ENCODE measurements at regions not wholly inside any gene's neighbourhood (a gene's known extent, or its start where the extent isn't known, plus 50 kb on each side); places are given as distances from the start of the nearest gene placed in this dataset.

DNA sequence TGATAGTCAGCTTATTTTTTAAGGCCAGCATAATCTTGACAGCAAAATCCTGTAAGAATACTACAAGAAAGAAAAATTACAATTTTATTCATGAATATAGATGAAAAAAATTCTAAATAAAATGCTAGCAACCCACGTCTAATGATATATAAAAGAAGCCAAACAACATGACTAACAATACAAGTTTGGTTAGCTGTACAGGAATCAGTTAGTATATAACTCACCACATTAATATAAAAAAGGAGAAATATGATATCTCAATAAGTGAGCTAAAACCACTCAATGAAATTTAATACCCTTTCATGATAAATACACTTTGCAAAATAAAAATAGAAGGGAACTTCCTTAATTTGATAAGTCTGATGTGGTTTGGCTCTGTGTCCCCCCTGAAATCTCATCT, 139.7 kb upstream of the MAN2A1 start:
- TF ChIP-seq, protein P1, sequence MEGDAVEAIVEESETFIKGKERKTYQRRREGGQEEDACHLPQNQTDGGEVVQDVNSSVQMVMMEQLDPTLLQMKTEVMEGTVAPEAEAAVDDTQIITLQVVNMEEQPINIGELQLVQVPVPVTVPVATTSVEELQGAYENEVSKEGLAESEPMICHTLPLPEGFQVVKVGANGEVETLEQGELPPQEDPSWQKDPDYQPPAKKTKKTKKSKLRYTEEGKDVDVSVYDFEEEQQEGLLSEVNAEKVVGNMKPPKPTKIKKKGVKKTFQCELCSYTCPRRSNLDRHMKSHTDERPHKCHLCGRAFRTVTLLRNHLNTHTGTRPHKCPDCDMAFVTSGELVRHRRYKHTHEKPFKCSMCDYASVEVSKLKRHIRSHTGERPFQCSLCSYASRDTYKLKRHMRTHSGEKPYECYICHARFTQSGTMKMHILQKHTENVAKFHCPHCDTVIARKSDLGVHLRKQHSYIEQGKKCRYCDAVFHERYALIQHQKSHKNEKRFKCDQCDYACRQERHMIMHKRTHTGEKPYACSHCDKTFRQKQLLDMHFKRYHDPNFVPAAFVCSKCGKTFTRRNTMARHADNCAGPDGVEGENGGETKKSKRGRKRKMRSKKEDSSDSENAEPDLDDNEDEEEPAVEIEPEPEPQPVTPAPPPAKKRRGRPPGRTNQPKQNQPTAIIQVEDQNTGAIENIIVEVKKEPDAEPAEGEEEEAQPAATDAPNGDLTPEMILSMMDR (IDR thresholded peaks at IDR 0.05), result no peak
- no peak for TF ChIP-seq POLR2A (IDR thresholded peaks at IDR 0.05)

Data from right lobe of liver (tissue), 4 donors.